SK-N-MC (cell line): ENCODE measurements at regions not wholly inside any gene's neighbourhood (a gene's known extent, or its start where the extent isn't known, plus 50 kb on each side); places are given as distances from the start of the nearest gene placed in this dataset.
"Not testable (repeated sequence)": the region's sequence is repeated elsewhere in the genome, so short reads cannot be mapped to it uniquely, and the experiment has no call there.

Experiments used
- DNase-seq: peaks from one replicate; pipeline ENCODE4 v3.0.0-alpha.2; 2011; ENCODE audit warnings: low read depth, low spot score
- H3K27ac ChIP-seq: fragments of 200-600 bp; sonication (generic); 2 replicates; pipeline ENCODE4 v1.5.1; 2016; ENCODE audit warnings: mixed run types
- H3K36me3 ChIP-seq: fragments of 200-600 bp; sonication (generic); 2 replicates; pipeline ENCODE4 v1.6.1; 2017; ENCODE audit warnings: antibody characterized with exemption, low read length, mixed read lengths; ENCODE audit not compliant: insufficient read depth
- H3K4me3 ChIP-seq: fragments of 200-600 bp; sonication (generic); 2 replicates; pipeline ENCODE4 v1.5.1; 2016
- H3K9ac ChIP-seq: fragments of 200-600 bp; sonication (generic); 2 replicates; pipeline ENCODE4 v1.8.0; 2017; ENCODE audit warnings: mixed run types, mixed read lengths; ENCODE audit not compliant: insufficient read length
- H3K9me3 ChIP-seq: fragments of 200-600 bp; sonication (generic); 2 replicates; pipeline ENCODE4 v1.6.1; 2017; ENCODE audit warnings: low read depth, mild to moderate bottlenecking, antibody characterized with exemption, low read length, moderate library complexity, mixed read lengths
- EZH2 ChIP-seq: fragments of 200-600 bp; sonication (generic); IDR thresholded peaks from one replicate; pipeline ENCODE4 v1.6.1; 2017; ENCODE audit warnings: antibody characterized with exemption
- FOXP2 ChIP-seq: optimal IDR thresholded peaks from 2 replicates; pipeline ENCODE3; 2011; ENCODE audit warnings: mild to moderate bottlenecking, moderate library complexity; ENCODE audit not compliant: insufficient read depth; ENCODE audit errors: extremely low read length, control extremely low read depth
- POLR2AphosphoS5 ChIP-seq: IDR thresholded peaks from 2 replicates; pipeline ENCODE4 v1.6.1; 2012; ENCODE audit warnings: mild to moderate bottlenecking, low read depth, low read length, borderline replicate concordance

DNA sequence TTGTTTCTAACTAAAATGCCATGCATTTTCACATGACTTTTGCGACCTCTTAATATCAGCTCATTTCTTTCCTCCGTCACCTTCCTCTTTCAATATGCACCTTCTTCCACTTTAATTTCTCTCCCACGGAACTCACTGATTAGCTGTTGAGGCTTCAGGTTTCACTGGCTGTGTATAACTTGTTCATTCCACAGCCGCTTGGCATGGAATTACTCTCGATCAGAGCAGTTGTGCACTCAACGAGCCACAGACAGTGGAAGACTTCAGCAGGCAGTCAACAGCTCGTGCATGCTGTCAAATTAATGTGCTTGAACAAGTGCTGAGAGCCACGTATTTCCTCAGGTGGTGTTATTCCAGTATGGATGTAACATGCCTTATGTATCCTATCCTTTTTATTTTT is 491.2 kb upstream of the DDX18 start:
- DNase-seq = no peak
- Histone ChIP-seq H3K9ac (no peak overlapping the region), H3K36me3 (no peaks in the 10 kb centered on the region), H3K27ac (no peak overlapping the region), H3K9me3 (no peaks in the 10 kb centered on the region), H3K4me3 (no peak overlapping the region)
- TF ChIP-seq EZH2 = no peak
- no peak for TF ChIP-seq FOXP2
- no peak for TF ChIP-seq POLR2AphosphoS5

DNA sequence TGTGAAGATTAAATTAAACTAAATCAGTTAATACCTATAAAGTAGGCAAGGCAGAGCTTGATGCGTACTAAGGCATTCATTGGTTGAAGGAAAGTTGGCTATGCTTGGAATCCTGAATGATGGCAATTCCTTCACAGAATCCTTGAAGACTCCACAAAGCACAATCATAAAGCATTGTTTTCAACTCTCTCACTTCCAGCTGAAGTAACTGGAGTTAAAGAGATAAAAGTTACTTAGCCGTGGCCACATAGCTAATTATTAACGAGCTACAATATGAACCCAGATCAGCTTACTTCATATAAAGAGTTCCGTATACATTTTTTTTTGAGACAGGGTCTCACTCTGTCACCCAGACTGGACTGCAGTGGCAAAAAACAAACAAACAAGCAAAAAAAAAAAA is 483.9 kb upstream of the DDX18 start:
- DNase-seq = no peak
- H3K27ac ChIP-seq = no peak overlapping the region
- TF ChIP-seq EZH2 (no peak), POLR2AphosphoS5 (no peak), FOXP2 (no peak)
- H3K4me3 ChIP-seq = no peak overlapping the region
- no peaks in the 10 kb centered on the region for H3K36me3 ChIP-seq
- no peak overlapping the region for H3K9ac ChIP-seq
- H3K9me3 ChIP-seq = no peaks in the 10 kb centered on the region

DNA sequence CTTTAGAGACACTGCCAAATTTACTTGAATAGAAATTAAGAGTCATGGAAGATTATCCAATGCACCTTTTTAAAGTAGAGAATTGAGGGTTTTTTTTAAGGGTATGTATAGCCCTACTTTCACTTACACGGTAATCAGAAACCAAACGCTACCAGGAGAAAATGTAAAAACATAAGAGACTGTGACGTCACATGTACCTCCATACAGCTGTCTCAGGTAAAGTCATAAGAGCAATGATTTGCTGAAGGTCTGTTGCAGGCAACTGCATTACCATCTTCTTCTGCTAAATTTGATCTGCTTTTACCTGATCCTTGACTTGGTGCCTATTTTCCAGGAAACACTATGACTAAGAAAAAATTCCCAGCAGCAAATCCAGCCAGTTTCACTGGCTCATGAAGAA is 478.5 kb upstream of the DDX18 start:
- no peaks in the 10 kb centered on the region for H3K36me3 ChIP-seq
- DNase-seq = no peak
- H3K9ac ChIP-seq = no peak overlapping the region
- H3K9me3 ChIP-seq = no peaks in the 10 kb centered on the region
- H3K27ac ChIP-seq = no peak overlapping the region
- no peak for TF ChIP-seq POLR2AphosphoS5
- TF ChIP-seq EZH2 = no peak
- no peak for TF ChIP-seq FOXP2
- no peak overlapping the region for H3K4me3 ChIP-seq

DNA sequence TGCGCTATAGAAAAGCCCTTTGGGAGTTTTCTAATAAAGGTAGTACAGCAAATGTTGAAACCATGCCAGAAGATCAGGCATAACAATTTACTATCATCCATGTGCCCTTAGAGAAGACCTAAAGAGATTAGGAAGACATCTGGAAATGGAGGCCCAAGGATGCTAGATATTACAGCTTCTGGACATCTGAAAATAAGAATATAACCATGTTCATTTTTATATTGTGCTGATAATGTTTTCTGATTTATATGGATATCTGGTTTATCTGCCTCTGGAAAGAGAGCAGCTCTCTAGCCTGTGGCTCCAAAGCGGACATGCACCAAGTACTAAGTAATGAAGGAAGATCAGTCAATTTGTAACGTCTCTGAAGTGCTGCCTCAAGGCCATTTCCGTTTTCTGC is 478.0 kb upstream of the DDX18 start:
- Histone ChIP-seq H3K4me3 (no peak overlapping the region), H3K36me3 (no peaks in the 10 kb centered on the region), H3K9me3 (no peaks in the 10 kb centered on the region), H3K27ac (no peak overlapping the region), H3K9ac (no peak overlapping the region)
- no peak for DNase-seq
- TF ChIP-seq EZH2 (no peak), FOXP2 (no peak), POLR2AphosphoS5 (no peak)

DNA sequence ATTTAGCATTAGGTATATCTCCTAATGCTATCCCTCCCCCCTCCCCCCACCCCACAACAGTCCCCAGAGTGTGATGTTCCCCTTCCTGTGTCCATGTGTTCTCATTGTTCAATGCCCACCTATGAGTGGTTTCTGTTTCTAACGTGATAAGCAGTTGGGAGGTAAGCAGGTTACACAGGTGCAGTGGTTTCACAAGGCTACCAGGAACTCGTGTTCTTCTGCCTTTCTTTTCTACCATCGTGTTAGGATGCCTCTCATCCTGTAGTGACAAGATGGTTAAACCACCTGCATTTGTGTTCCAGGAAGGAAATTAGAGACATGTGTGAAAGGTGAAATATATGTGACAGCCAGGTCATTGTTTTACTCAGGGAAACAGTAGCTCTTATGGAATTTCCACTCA is 476.5 kb upstream of the DDX18 start:
- H3K9ac ChIP-seq, H3K4me3 ChIP-seq, H3K9me3 ChIP-seq, H3K27ac ChIP-seq, H3K36me3 ChIP-seq, DNase-seq: not testable (repeated sequence)

DNA sequence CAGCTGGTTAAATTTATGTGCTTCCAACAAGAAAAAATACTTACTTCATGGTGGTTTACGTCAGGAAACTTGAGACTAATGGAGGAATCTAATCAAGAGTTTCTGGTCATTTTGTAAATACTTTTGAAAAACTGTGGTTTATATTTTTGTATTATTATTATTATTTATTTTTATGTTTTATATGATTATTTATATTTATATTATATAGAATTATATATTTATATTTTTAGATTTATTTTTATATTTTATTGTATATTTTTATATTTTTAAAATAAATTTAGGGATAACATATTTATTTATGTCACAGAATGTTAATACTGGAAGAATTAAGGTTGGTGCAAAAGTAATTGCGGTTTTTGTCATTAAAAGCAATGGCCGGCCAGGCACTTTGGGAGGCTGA is 474.5 kb upstream of the DDX18 start:
- H3K4me3 ChIP-seq = no peak overlapping the region
- H3K9ac ChIP-seq = no peak overlapping the region
- no peak for TF ChIP-seq EZH2
- TF ChIP-seq POLR2AphosphoS5 = no peak
- TF ChIP-seq FOXP2 = no peak
- no peak overlapping the region for H3K27ac ChIP-seq
- no peak for DNase-seq
- H3K36me3 ChIP-seq = no peaks in the 10 kb centered on the region
- no peaks in the 10 kb centered on the region for H3K9me3 ChIP-seq

DNA sequence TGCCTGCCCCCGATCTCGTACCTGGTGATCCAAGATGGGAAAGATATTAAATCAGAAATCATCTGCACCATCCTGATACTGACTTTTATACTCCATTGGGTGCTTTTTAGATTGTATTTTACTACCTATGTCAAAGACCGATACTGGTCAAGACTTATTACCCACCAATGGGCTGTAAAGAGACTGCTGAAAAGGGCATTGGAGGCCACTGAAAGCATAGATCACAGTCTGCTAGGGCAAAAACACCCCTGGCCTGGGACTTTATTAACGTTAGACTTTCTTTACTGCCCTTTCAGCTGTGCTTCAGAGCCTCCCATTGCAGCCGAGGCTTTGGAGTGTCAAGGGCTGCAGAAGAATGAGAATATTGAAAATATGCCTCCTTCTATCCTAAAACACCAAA is 472.8 kb upstream of the DDX18 start:
- no peaks in the 10 kb centered on the region for H3K9me3 ChIP-seq
- H3K36me3 ChIP-seq = no peaks in the 10 kb centered on the region
- H3K4me3 ChIP-seq = no peak overlapping the region
- TF ChIP-seq EZH2 (no peak), POLR2AphosphoS5 (no peak), FOXP2 (no peak)
- no peak overlapping the region for H3K27ac ChIP-seq
- no peak overlapping the region for H3K9ac ChIP-seq
- no peak for DNase-seq

DNA sequence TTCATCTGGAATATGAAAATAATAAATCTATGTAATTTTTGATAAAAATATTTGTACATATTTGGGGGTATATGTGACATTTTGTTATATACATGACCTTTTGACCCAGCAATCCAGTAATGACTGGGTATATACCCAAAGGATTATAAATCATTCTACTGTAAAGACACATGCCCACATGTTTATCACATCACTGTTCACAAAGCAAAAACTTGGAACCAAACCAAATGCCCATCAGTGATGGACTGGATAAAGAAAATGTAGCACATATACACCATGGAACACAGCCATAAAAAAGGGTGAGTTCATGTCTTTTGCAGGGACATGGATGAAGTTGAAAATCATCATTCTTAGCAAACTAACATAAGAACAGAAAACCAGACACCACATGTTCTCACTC is 472.1 kb upstream of the DDX18 start:
- no peaks in the 10 kb centered on the region for H3K9me3 ChIP-seq
- TF ChIP-seq EZH2 (no peak), FOXP2 (no peak), POLR2AphosphoS5 (no peak)
- H3K27ac ChIP-seq = no peak overlapping the region
- H3K36me3 ChIP-seq = no peaks in the 10 kb centered on the region
- no peak for DNase-seq
- H3K4me3 ChIP-seq = no peak overlapping the region
- no peak overlapping the region for H3K9ac ChIP-seq

DNA sequence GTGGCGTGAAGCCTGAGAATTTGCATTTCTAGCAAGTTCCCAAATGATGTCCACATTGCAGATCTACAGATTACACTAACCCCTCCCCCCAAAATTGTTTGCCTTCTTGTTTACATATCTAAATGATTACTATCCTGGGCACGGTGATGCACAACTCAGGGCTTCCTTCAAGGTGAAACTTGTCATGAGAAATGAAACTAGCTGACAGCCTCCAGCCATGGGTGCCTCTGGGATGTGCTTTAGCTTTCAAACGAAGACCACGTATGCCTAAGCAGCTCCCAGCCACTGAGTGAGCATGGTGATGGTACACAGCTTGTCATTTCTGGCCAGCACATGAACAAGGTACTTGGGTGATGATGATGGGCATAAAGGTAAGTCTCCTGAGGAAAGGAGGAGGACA is 464.8 kb upstream of the DDX18 start:
- DNase-seq = no peak
- H3K4me3 ChIP-seq = no peak overlapping the region
- no peaks in the 10 kb centered on the region for H3K36me3 ChIP-seq

DNA sequence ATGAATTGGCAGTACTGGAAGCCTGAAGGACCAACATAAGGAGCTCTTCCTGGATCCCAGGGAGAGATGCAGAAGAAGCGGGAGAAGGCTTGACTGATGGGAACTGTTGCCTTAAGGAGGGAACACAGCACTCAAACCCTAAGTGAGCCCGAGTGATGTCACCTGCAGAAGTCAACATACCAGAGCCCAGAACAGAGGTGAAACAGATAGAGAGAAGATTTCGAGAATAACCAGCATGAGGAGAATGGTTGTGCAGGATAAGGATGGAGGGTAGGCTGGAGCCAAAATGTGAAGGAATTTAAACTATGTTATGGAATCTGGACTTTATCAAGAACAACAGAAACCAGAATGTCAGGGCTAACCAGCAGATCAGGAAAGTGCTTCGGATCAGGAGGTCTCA is 463.1 kb upstream of the DDX18 start:
- Histone ChIP-seq H3K9ac (no peak overlapping the region), H3K36me3 (no peaks in the 10 kb centered on the region), H3K9me3 (no peaks in the 10 kb centered on the region), H3K4me3 (no peak overlapping the region), H3K27ac (no peak overlapping the region)
- TF ChIP-seq POLR2AphosphoS5 = no peak
- TF ChIP-seq FOXP2 = no peak
- no peak for TF ChIP-seq EZH2
- DNase-seq = no peak

More for the DNA sequence above, 464.8 kb upstream of the DDX18 start:
- Histone ChIP-seq H3K27ac (no peak overlapping the region), H3K9ac (no peak overlapping the region), H3K9me3 (no peaks in the 10 kb centered on the region)
- TF ChIP-seq FOXP2 (no peak), EZH2 (no peak), POLR2AphosphoS5 (no peak)
